Neural cell (in vitro differentiated cells): ENCODE measurements at regions not wholly inside any gene's neighbourhood (a gene's known extent, or its start where the extent isn't known, plus 50 kb on each side); places are given as distances from the start of the nearest gene placed in this dataset.

Experiments used
- H2AFZ ChIP-seq: fragments of 200-600, 300-800 bp; sonication (generic), shearing (Covaris generic); 2 replicates; pipeline ENCODE4 v1.6.0; 2014; ENCODE audit warnings: low read depth, mild to moderate bottlenecking, antibody characterized with exemption, low read length, moderate library complexity
- H3F3A ChIP-seq: fragments of 200-600 bp; shearing (Covaris generic); 2 replicates; pipeline ENCODE4 v1.6.1; 2016; ENCODE audit warnings: mild to moderate bottlenecking, moderate library complexity, mixed read lengths, antibody characterized with exemption, low read length; ENCODE audit not compliant: insufficient read depth, poor library complexity, severe bottlenecking
- H3K27ac ChIP-seq: fragments of 200-600, 300-800 bp; sonication (generic), shearing (Covaris generic); 2 replicates; pipeline ENCODE4 v1.5.1; 2014; ENCODE audit warnings: mild to moderate bottlenecking, low read length, moderate library complexity
- H3K27me3 ChIP-seq: fragments of 300-800, 200-600 bp; sonication (generic), shearing (Covaris generic); 2 replicates; pipeline ENCODE4 v1.6.0; 2014; ENCODE audit warnings: mild to moderate bottlenecking, low read depth, low read length, moderate library complexity; ENCODE audit not compliant: insufficient read depth
- H3K36me3 ChIP-seq: fragments of 300-800, 200-600 bp; sonication (generic), shearing (Covaris generic); 2 replicates; pipeline ENCODE4 v1.5.1; 2014; ENCODE audit warnings: mild to moderate bottlenecking, antibody characterized with exemption, low read length, moderate library complexity; ENCODE audit not compliant: insufficient read depth
- H3K4me2 ChIP-seq: fragments of 300-800, 200-600 bp; sonication (generic), shearing (Covaris generic); 2 replicates; pipeline ENCODE4 v1.6.0; 2014; ENCODE audit warnings: mild to moderate bottlenecking, low read length
- H3K4me3 ChIP-seq: fragments of 300-800, 200-600 bp; sonication (generic), shearing (Covaris generic); 2 replicates; pipeline ENCODE4 v1.5.1; 2014; ENCODE audit warnings: mild to moderate bottlenecking, low read length, moderate library complexity
- H3K79me2 ChIP-seq: fragments of 200-600 bp; shearing (Covaris generic); replicated peaks from 2 replicates; pipeline ENCODE4 v1.6.0; 2014; ENCODE audit warnings: mild to moderate bottlenecking, low read length, moderate library complexity; ENCODE audit not compliant: insufficient read depth
- H3K9ac ChIP-seq: fragments of 300-800, 200-600 bp; sonication (generic), shearing (Covaris generic); 2 replicates; pipeline ENCODE4 v1.6.1; 2016; ENCODE audit warnings: mild to moderate bottlenecking, low read length, mixed read lengths
- H3K9me2 ChIP-seq: fragments of 200-600 bp; shearing (Covaris generic); 2 replicates; pipeline ENCODE4 v1.6.1; 2016; ENCODE audit warnings: mild to moderate bottlenecking, low read length, mixed read lengths; ENCODE audit not compliant: insufficient read depth
- H3K9me3 ChIP-seq: fragments of 200-600, 300-800 bp; sonication (generic), shearing (Covaris generic); 2 replicates; pipeline ENCODE4 v1.6.1; 2016; ENCODE audit warnings: mild to moderate bottlenecking, mixed run types, low read length, moderate library complexity, mixed read lengths
- H4K20me1 ChIP-seq: fragments of 200-600 bp; shearing (Covaris generic); 2 replicates; pipeline ENCODE4 v1.6.1; 2016; ENCODE audit warnings: mild to moderate bottlenecking, mixed run types; ENCODE audit not compliant: insufficient read depth
- CTCF ChIP-seq: fragments of 450-650 bp; IDR thresholded peaks from 2 replicates; pipeline ENCODE4 v1.5.1; 2014; ENCODE audit warnings: antibody characterized with exemption, mild to moderate bottlenecking, moderate library complexity; ENCODE audit not compliant: poor library complexity, severe bottlenecking
- EP300 ChIP-seq: fragments of 450-650 bp; conservative IDR thresholded peaks from 2 replicates; pipeline ENCODE4 v1.6.1; 2014; ENCODE audit warnings: antibody characterized with exemption, mild to moderate bottlenecking, moderate library complexity; ENCODE audit not compliant: poor library complexity, severe bottlenecking
- EZH2 ChIP-seq: fragments of 200-600, 300-800 bp; shearing (Covaris generic), sonication (generic); IDR thresholded peaks from 2 replicates; pipeline ENCODE4 v1.6.1; 2014; ENCODE audit warnings: antibody characterized with exemption, low read length, borderline replicate concordance, mild to moderate bottlenecking; ENCODE audit not compliant: insufficient read depth, poor library complexity, severe bottlenecking
- MXI1 ChIP-seq: fragments of 450-650 bp; conservative IDR thresholded peaks from 2 replicates; pipeline ENCODE4 v1.6.1; 2014; ENCODE audit warnings: antibody characterized with exemption, mild to moderate bottlenecking; ENCODE audit not compliant: poor library complexity, severe bottlenecking
- POLR2AphosphoS5 ChIP-seq: IDR thresholded peaks from 2 replicates; pipeline ENCODE4 v1.6.1; 2012
- RAD21 ChIP-seq: fragments of 450-650 bp; conservative IDR thresholded peaks from 2 replicates; pipeline ENCODE4 v1.6.1; 2014; ENCODE audit warnings: antibody characterized with exemption, mild to moderate bottlenecking, moderate library complexity
- REST ChIP-seq: IDR thresholded peaks from 2 replicates; pipeline ENCODE4 v1.6.1; 2012; ENCODE audit warnings: borderline replicate concordance
- SMC3 ChIP-seq: fragments of 450-650 bp; conservative IDR thresholded peaks from 2 replicates; pipeline ENCODE4 v1.6.1; 2014; ENCODE audit warnings: antibody characterized with exemption, mild to moderate bottlenecking, moderate library complexity; ENCODE audit not compliant: poor library complexity
- TAF1 ChIP-seq: IDR thresholded peaks from 2 replicates; pipeline ENCODE4 v1.6.1; 2012; ENCODE audit warnings: low read depth

GRCh38 chr5:130992095-130992494 is 173.0 kb downstream of the HINT1 start:
- TF ChIP-seq RAD21 (no peak), REST (no peak)
- no peak overlapping the region for H3K9ac ChIP-seq
- H3K27ac ChIP-seq, result no peak overlapping the region
- no peaks in the 10 kb centered on the region for H3K27me3 ChIP-seq
- no peaks in the 10 kb centered on the region for H3K9me3 ChIP-seq
- no peak overlapping the region for H3K4me2 ChIP-seq
- no peaks in the 10 kb centered on the region for H3K36me3 ChIP-seq
- no peaks in the 10 kb centered on the region for H3K79me2 ChIP-seq
- no peaks in the 10 kb centered on the region for H4K20me1 ChIP-seq
- no peaks in the 10 kb centered on the region for H3K9me2 ChIP-seq
- no peak overlapping the region for H2AFZ ChIP-seq
- H3K4me3 ChIP-seq, result no peak overlapping the region
- no peaks in the 10 kb centered on the region for H3F3A ChIP-seq

GRCh38 chr5:130985776-130986175 is 179.3 kb downstream of the HINT1 start:
- TF ChIP-seq EP300 (no peak), SMC3 (no peak), RAD21 (no peak), MXI1 (no peak), CTCF (no peak), REST (no peak), EZH2 (no peak), POLR2AphosphoS5 (no peak), TAF1 (no peak)
- H3K27me3 ChIP-seq, result no peaks in the 10 kb centered on the region
- H4K20me1 ChIP-seq, result no peaks in the 10 kb centered on the region
- no peaks in the 10 kb centered on the region for H3K9me2 ChIP-seq
- no peak overlapping the region for H3K4me2 ChIP-seq
- H3K27ac ChIP-seq, result no peak overlapping the region
- no peaks in the 10 kb centered on the region for H3K9me3 ChIP-seq
- no peaks in the 10 kb centered on the region for H3F3A ChIP-seq
- no peaks in the 10 kb centered on the region for H3K36me3 ChIP-seq
- no peak overlapping the region for H2AFZ ChIP-seq
- H3K9ac ChIP-seq, result no peak overlapping the region
- no peak overlapping the region for H3K4me3 ChIP-seq
- H3K79me2 ChIP-seq, result no peaks in the 10 kb centered on the region
